CD14-positive monocyte (primary cell): ENCODE measurements at regions not wholly inside any gene's neighbourhood (a gene's known extent, or its start where the extent isn't known, plus 50 kb on each side); places are given as distances from the start of the nearest gene placed in this dataset.

Experiments used
- DNase-seq, 3 donors: peaks; one replicate each; pipeline ENCODE4 v3.0.0-alpha.2; 2011 to 2022
- H2AFZ ChIP-seq: 2 replicates; pipeline ENCODE4 v1.6.0; 2012; ENCODE audit warnings: mild to moderate bottlenecking, low read depth, low read length, inconsistent platforms; ENCODE audit not compliant: insufficient read depth, poor library complexity, severe bottlenecking
- H3K27ac ChIP-seq, 2 donors: 1 replicate in 1 of 2; 2 replicates in 1 of 2; pipeline ENCODE4 v1.5.1; 2012 to 2013; ENCODE audit warnings: low read length in 2 of 2, control low read depth in 1 of 2, inconsistent platforms in 1 of 2, low read depth in 1 of 2, mild to moderate bottlenecking in 1 of 2
- H3K27me3 ChIP-seq, 2 donors: one replicate each; pipeline versions ENCODE4 v1.6.0 to v1.6.1; 2011 to 2013; ENCODE audit warnings: low read length in 2 of 2; ENCODE audit not compliant: control insufficient read depth in 2 of 2, insufficient read depth in 2 of 2
- H3K36me3 ChIP-seq, 2 donors: replicated peaks in 1 of 2; 1 replicate in 1 of 2; 2 replicates in 1 of 2; pipeline versions ENCODE4 v1.5.1 to v1.6.1; 2012 to 2013; ENCODE audit warnings: low read length in 2 of 2, control low read depth in 1 of 2, inconsistent platforms in 1 of 2, mild to moderate bottlenecking in 1 of 2; ENCODE audit not compliant: insufficient read depth in 2 of 2, control insufficient read depth in 1 of 2
- H3K4me1 ChIP-seq, 2 donors: 1 replicate in 1 of 2; 2 replicates in 1 of 2; pipeline versions ENCODE4 v1.5.1 to v1.6.1; 2012 to 2013; ENCODE audit warnings: low read length in 2 of 2, control low read depth in 1 of 2, inconsistent platforms in 1 of 2, mild to moderate bottlenecking in 1 of 2, moderate library complexity in 1 of 2; ENCODE audit not compliant: insufficient read depth in 2 of 2, control insufficient read depth in 1 of 2
- H3K4me2 ChIP-seq: replicated peaks from 2 replicates; pipeline ENCODE3; 2012; ENCODE audit warnings: low read length, moderate library complexity, mild to moderate bottlenecking; ENCODE audit not compliant: poor library complexity, severe bottlenecking; ENCODE audit errors: extremely low read depth
- H3K4me3 ChIP-seq, 3 experiments: fragments of 200-600 bp in 1 of 3; sonication (generic) in 1 of 3; replicated peaks in 1 of 3; 1 replicate in 2 of 3; 2 replicates in 1 of 3; pipeline ENCODE4 v1.5.1; 2011 to 2013; ENCODE audit warnings: low read length in 3 of 3, mild to moderate bottlenecking in 3 of 3, control low read depth in 2 of 3, low read depth in 2 of 3, inconsistent platforms in 1 of 3, moderate library complexity in 1 of 3
- H3K79me2 ChIP-seq: 2 replicates; pipeline ENCODE4 v1.6.0; 2012; ENCODE audit warnings: mild to moderate bottlenecking, control low read depth, inconsistent platforms, low read length, moderate library complexity; ENCODE audit not compliant: insufficient read depth
- H3K9ac ChIP-seq: 2 replicates; pipeline ENCODE4 v1.6.0; 2017; ENCODE audit warnings: low read length, mild to moderate bottlenecking; ENCODE audit not compliant: insufficient read depth, poor library complexity, severe bottlenecking
- H3K9me3 ChIP-seq, 2 donors: replicated peaks in 1 of 2; 1 replicate in 1 of 2; 2 replicates in 1 of 2; pipeline versions ENCODE4 v1.5.1 to v1.6.1; 2012 to 2013; ENCODE audit warnings: low read length in 2 of 2, control low read depth in 1 of 2; ENCODE audit not compliant: control insufficient read depth in 1 of 2, insufficient read depth in 1 of 2
- H4K20me1 ChIP-seq: 2 replicates; pipeline ENCODE4 v1.6.0; 2012; ENCODE audit warnings: mild to moderate bottlenecking, low read length, control low read depth, moderate library complexity; ENCODE audit not compliant: insufficient read depth
- H3K27ac Mint-ChIP-seq, 7 donors: one replicate each; pipeline ENCODE4 v1.8.0; 2020; ENCODE audit warnings: mild to moderate bottlenecking in 7 of 7, mixed read lengths in 7 of 7, moderate library complexity in 6 of 7, inconsistent platforms in 2 of 7
- H3K27me3 Mint-ChIP-seq, 3 donors: one replicate each; pipeline ENCODE4 v1.8.0; 2021 to 2022; ENCODE audit warnings: low read depth in 3 of 3, mild to moderate bottlenecking in 3 of 3, mixed read lengths in 3 of 3, moderate library complexity in 3 of 3, inconsistent platforms in 1 of 3
- H3K36me3 Mint-ChIP-seq, 2 donors: one replicate each; pipeline ENCODE4 v1.8.0; 2020; ENCODE audit warnings: mixed read lengths in 2 of 2, inconsistent platforms in 1 of 2, mild to moderate bottlenecking in 1 of 2
- H3K4me1 Mint-ChIP-seq: one replicate; pipeline ENCODE4 v1.8.0; 2020; ENCODE audit warnings: mild to moderate bottlenecking, mixed read lengths
- H3K4me3 Mint-ChIP-seq, 2 donors: one replicate each; pipeline ENCODE4 v1.8.0; 2020; ENCODE audit warnings: mild to moderate bottlenecking in 2 of 2, mixed read lengths in 2 of 2, moderate library complexity in 1 of 2
- H3K9me3 Mint-ChIP-seq, 7 donors: one replicate each; pipeline ENCODE4 v1.8.0; 2020 to 2022; ENCODE audit warnings: mixed read lengths in 7 of 7, mild to moderate bottlenecking in 6 of 7, moderate library complexity in 6 of 7, inconsistent platforms in 2 of 7
- WGBS: methylation state at CpG from one replicate; pipeline ENCODE4 v1.1.5; 2013; ENCODE audit warnings: missing lambda C conversion rate; ENCODE audit not compliant: insufficient coverage; 5-methylcytosine and 5-hydroxymethylcytosine counted together
- intact Hi-C, 2 donors: fragments of 100-400 bp; cut with micrococcal nuclease; formaldehyde crosslinking; loops; one replicate each; pipeline versions ENCODE4 v1.15.0 to v1.15.1; 2023
- TF ChIP-seq, protein P1 (sequence below): fragments of 200-600 bp; IDR thresholded peaks from one replicate; pipeline ENCODE4 v1.8.0; 2022; ENCODE audit warnings: antibody characterized with exemption, mild to moderate bottlenecking

DNA sequence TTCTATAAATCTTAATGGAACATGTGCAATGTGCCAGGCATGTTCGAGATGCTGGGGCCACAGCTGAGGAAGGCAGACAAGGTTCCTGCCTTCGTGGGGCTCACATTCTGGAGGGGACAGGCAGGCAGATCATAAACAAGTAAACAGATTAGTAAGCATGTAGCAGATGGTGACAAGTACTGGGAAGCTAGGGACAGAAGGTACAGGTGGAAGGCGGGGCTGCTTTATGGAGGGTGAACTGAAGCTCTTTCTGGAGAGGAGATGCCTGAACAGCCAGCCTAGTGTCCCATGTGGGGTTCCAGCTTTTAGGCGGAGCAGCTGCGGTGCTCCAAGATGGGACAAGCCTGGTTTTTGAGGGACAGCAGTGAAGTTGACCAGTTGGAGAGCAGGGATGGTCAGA lies 74.7 kb upstream of the SNRK start:
- H3K27me3 ChIP-seq: no peaks in the 10 kb centered on the region
- peaks cover 0 to 3% (median 0%) of the 10 kb centered on the region in 7 donors for H3K9me3 Mint-ChIP-seq
- H3K27me3 Mint-ChIP-seq: no peaks in the 10 kb centered on the region
- H4K20me1 ChIP-seq: no peaks in the 10 kb centered on the region
- no peaks in the 10 kb centered on the region for H3K9me3 ChIP-seq
- no peak overlapping the region for H3K9ac ChIP-seq
- no peaks in the 10 kb centered on the region for H3K36me3 ChIP-seq
- no peak overlapping the region for H3K27ac ChIP-seq
- no peak for DNase-seq
- no peak overlapping the region for H3K4me2 ChIP-seq
- H2AFZ ChIP-seq: no peak overlapping the region
- H3K4me1 Mint-ChIP-seq: no peaks in the 10 kb centered on the region
- H3K36me3 Mint-ChIP-seq: no peaks in the 10 kb centered on the region
- H3K4me1 ChIP-seq: no peaks in the 10 kb centered on the region
- no peak overlapping the region for H3K4me3 ChIP-seq
- 99% methylated on average over 5 of the region's 5 CpGs for WGBS
- no peaks in the 10 kb centered on the region for H3K79me2 ChIP-seq
- no peak overlapping the region for H3K27ac Mint-ChIP-seq
- TF ChIP-seq, protein P1, sequence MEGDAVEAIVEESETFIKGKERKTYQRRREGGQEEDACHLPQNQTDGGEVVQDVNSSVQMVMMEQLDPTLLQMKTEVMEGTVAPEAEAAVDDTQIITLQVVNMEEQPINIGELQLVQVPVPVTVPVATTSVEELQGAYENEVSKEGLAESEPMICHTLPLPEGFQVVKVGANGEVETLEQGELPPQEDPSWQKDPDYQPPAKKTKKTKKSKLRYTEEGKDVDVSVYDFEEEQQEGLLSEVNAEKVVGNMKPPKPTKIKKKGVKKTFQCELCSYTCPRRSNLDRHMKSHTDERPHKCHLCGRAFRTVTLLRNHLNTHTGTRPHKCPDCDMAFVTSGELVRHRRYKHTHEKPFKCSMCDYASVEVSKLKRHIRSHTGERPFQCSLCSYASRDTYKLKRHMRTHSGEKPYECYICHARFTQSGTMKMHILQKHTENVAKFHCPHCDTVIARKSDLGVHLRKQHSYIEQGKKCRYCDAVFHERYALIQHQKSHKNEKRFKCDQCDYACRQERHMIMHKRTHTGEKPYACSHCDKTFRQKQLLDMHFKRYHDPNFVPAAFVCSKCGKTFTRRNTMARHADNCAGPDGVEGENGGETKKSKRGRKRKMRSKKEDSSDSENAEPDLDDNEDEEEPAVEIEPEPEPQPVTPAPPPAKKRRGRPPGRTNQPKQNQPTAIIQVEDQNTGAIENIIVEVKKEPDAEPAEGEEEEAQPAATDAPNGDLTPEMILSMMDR: no peak
- intact Hi-C loops: no loop called here
- no peak overlapping the region for H3K4me3 Mint-ChIP-seq

DNA sequence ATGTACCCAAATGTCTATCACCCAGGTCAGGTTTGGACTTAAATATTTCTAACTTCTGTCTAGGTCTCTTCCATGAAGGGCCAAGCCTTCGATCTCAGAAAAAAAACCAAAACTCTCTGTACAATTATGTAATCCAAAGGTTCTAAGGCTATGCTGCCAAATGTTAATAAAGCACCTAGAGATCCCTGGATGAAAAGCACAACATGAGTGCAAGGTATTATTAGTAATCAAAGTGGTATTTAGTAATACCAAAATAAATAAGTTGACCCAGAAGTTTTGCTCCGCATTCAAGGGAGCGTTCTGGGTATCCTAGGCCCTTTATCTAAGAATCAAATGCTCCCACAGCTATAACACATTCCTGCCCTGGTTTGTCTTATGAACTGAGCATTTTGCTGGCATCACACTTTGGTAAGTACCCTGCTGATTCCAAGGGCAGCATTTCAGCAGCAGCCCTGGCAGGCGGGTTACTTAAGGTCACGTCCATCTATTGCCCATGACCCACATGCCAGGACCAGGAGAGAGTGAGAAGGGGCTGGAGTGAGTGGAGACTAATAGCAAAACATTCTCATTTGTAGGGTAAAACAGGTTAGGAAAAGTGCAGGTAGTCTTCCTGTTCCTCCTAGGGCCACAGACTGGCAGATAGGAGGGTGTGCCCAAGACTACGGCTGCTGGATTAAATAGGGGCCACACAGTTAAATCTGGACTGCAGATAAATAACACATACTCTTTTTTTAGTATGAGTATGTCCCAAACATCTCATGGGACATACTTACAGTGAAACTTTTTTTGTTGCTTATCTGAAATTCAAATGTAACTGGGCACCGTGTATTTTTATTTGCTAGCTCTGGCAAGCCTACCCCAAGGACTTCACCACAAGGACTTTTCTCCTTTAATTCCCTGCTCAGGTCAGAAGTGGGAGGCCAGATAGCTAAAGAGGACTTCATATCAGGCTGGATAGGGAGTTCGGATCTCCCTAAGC lies 76.0 kb upstream of the SNRK start:
- Histone ChIP-seq H4K20me1 (no peaks in the 10 kb centered on the region), H3K9ac (no peak overlapping the region), H3K27me3 (no peaks in the 10 kb centered on the region), H3K4me3 (no peak overlapping the region), H3K36me3 (no peaks in the 10 kb centered on the region), H2AFZ (no peak overlapping the region), H3K9me3 (no peaks in the 10 kb centered on the region), H3K27ac (no peak overlapping the region), H3K4me1 (no peaks in the 10 kb centered on the region), H3K79me2 (no peaks in the 10 kb centered on the region), H3K4me2 (no peak overlapping the region)
- no peak for DNase-seq
- Mint-ChIP-seq H3K27me3 (peaks cover 0 to 2% (median 0%) of the 10 kb centered on the region in 3 donors), H3K4me3 (no peak overlapping the region), H3K9me3 (peaks cover 0 to 3% (median 0%) of the 10 kb centered on the region in 7 donors), H3K4me1 (no peaks in the 10 kb centered on the region), H3K27ac (peak overlapping the region in 1 of 7 donors; percentile 5), H3K36me3 (no peaks in the 10 kb centered on the region)
- TF ChIP-seq, protein P1: no peak
- intact Hi-C loops: no loop called here
- whole genome bisulfite sequencing: no CpG with 5 or more reads among the region's 8 CpGs
